ENCODE measurements at regions not wholly inside any gene's neighbourhood (a gene's known extent, or its start where the extent isn't known, plus 50 kb on each side); places are given as distances from the start of the nearest gene placed in this dataset.

- no peak for ATAC-seq
- no peaks in the 10 kb centered on the region for H3K36me3 ChIP-seq (ENCODE audit: control insufficient read depth, insufficient read depth, low read length)
- no peak for FAIRE-seq
- H3K27ac ChIP-seq (ENCODE audit: extremely low read depth, low read depth, low read length), result no peak overlapping the region
- in situ Hi-C loops (cut with MboI) (no loop called here), intact Hi-C loops (cut with micrococcal nuclease) (no loop called here)
- no peak overlapping the region for H3K4me3 ChIP-seq
- no peak for DNase-seq (ENCODE audit: extremely low read depth in 1 of 4, low spot score in 3 of 4)
- H3K9me1 ChIP-seq (ENCODE audit: control insufficient read depth, insufficient read depth, low read length), result no peaks in the 10 kb centered on the region
- no TSS peak for BruUV-seq (replicated peaks)
- no peaks in the 10 kb centered on the region for H4K20me1 ChIP-seq (replicated peaks; ENCODE audit: control insufficient read depth, insufficient read depth, low read length)
- no peaks in the 10 kb centered on the region for H3K79me2 ChIP-seq (ENCODE audit: control insufficient read depth, insufficient read depth, low read length)
- no peak overlapping the region for H3K9ac ChIP-seq (ENCODE audit: insufficient read depth in 1 of 2, low read depth in 2 of 2, low read length in 2 of 2)
- no peaks in the 10 kb centered on the region for H3K9me3 ChIP-seq (replicated peaks; ENCODE audit: control insufficient read depth, insufficient read depth, low read depth, low read length)
- no peaks in the 10 kb centered on the region for H3K27me3 ChIP-seq (ENCODE audit: control insufficient read depth in 2 of 2, insufficient read depth in 2 of 2, low read length in 2 of 2)
- CTCF ChIA-PET (ENCODE audit: low intra/inter-chr PET ratio), result no interaction called here
- POLR2A ChIA-PET, result no interaction called here
- H3K4me1 ChIP-seq (replicated peaks in 1 of 2; ENCODE audit: control insufficient read depth in 2 of 2, insufficient read depth in 2 of 2, low read length in 2 of 2), result no peaks in the 10 kb centered on the region
- H2AFZ ChIP-seq (ENCODE audit: low read depth, low read length), result no peak overlapping the region
- 4% methylated on average over 2 of the region's 2 CpGs for WGBS (ENCODE audit: insufficient coverage, low coverage, missing lambda C conversion rate)
- no peak overlapping the region for H3K4me2 ChIP-seq (ENCODE audit: insufficient read depth, low read length)
- TF ChIP-seq ZKSCAN1 (IDR thresholded peaks at IDR 0.05; ENCODE audit: low read depth, low read length), result no peak
- no peak for TF ChIP-seq USF1 (CRISPR knock-in tag; IDR thresholded peaks at IDR 0.05)
- no peak for TF ChIP-seq BRF2 (IDR thresholded peaks at IDR 0.05; ENCODE audit: borderline replicate concordance, insufficient read depth, insufficient read length)
- no peak for TF ChIP-seq NCOA6 (IDR thresholded peaks at IDR 0.05)
- TF ChIP-seq PURB (CRISPR knock-in tag; IDR thresholded peaks at IDR 0.05; ENCODE audit: low read depth), result no peak
- no peak for TF ChIP-seq ZBTB40 (IDR thresholded peaks at IDR 0.05)
- TF ChIP-seq ZBTB40 (CRISPR knock-in tag; IDR thresholded peaks at IDR 0.05), result no peak
- no peak for TF ChIP-seq CSDE1 (IDR thresholded peaks at IDR 0.05)
- TF ChIP-seq KLF1 (tag; IDR thresholded peaks at IDR 0.05), result no peak
- TF ChIP-seq GABPB2 (CRISPR knock-in tag; conservative IDR thresholded peaks at IDR 0.05), result no peak
- TF ChIP-seq HSF4 (CRISPR knock-in tag; IDR thresholded peaks at IDR 0.05; ENCODE audit: borderline replicate concordance), result no peak
- no peak for TF ChIP-seq CGGBP1 (CRISPR knock-in tag; IDR thresholded peaks at IDR 0.05)
- no peak for TF ChIP-seq MCM5 (IDR thresholded peaks at IDR 0.05; ENCODE audit: low read depth)
- TF ChIP-seq POLR2AphosphoS5 (IDR thresholded peaks at IDR 0.05; ENCODE audit: control insufficient read depth, insufficient read depth, low read depth, low read length), result no peak
Observed at GRCh38 chr18:42338683-42339082, 383.6 kb downstream of the PIK3C3 start.
